ENCODE measurements at regions not wholly inside any gene's neighbourhood (a gene's known extent, or its start where the extent isn't known, plus 50 kb on each side); places are given as distances from the start of the nearest gene placed in this dataset.

- ChIA-PET POLR2A (no interaction called here), CTCF (no interaction called here)
- no peak for FAIRE-seq
Observed at GRCh38 chr2:18821431-18821830, 232.1 kb upstream of the NT5C1B start.

More at GRCh38 chr2:18821431-18821830, 232.1 kb upstream of the NT5C1B start:
- H3K4me1 ChIP-seq (ENCODE audit: control insufficient read depth, extremely low read depth, insufficient read depth, low read length): no peaks in the 10 kb centered on the region
- H2AFZ ChIP-seq (ENCODE audit: low read depth, low read length): no peak overlapping the region
- H3K9ac ChIP-seq (replicated peaks; ENCODE audit: extremely low read depth, insufficient read depth, low read length): no peak overlapping the region
- TF ChIP-seq FOS (IDR thresholded peaks at IDR 0.05; ENCODE audit: borderline replicate concordance, insufficient read depth, low read length) (no peak), EZH2 (IDR thresholded peaks at IDR 0.05; ENCODE audit: borderline replicate concordance, low read depth, low read length, severe bottlenecking) (no peak), GATA2 (IDR thresholded peaks at IDR 0.05; ENCODE audit: insufficient read depth, insufficient read length, low read depth, low read length) (no peak), MAX (IDR thresholded peaks at IDR 0.05; ENCODE audit: insufficient read depth, insufficient read length) (no peak), POLR2A (IDR thresholded peaks at IDR 0.05; ENCODE audit: low read depth, low read length) (no peak), MYC (IDR thresholded peaks at IDR 0.05; ENCODE audit: low read depth, low read length) (no peak), CTCF (IDR thresholded peaks at IDR 0.05; ENCODE audit: extremely low read depth in 1 of 2, insufficient read depth in 1 of 2, low read depth in 1 of 2, low read length in 2 of 2) (no peak), POLR2AphosphoS5 (IDR thresholded peaks at IDR 0.05; ENCODE audit: insufficient read depth, low read depth, low read length) (no peak), JUN (IDR thresholded peaks at IDR 0.05; ENCODE audit: borderline replicate concordance, insufficient read depth, insufficient read length, low read depth) (no peak)
- no TSS peak for BruUV-seq (replicated peaks)
- no peak overlapping the region for H3K4me2 ChIP-seq (ENCODE audit: insufficient read depth, low read length)
- intact Hi-C loops (cut with micrococcal nuclease): no loop called here
- no peaks in the 10 kb centered on the region for H3K27me3 ChIP-seq (ENCODE audit: control insufficient read depth in 2 of 2, insufficient read depth in 2 of 2, low read length in 2 of 2)
- no peaks in the 10 kb centered on the region for H3K9me3 ChIP-seq (replicated peaks; ENCODE audit: control insufficient read depth, insufficient read depth, low read length)
- H4K20me1 ChIP-seq (replicated peaks; ENCODE audit: control insufficient read depth, extremely low read depth, insufficient read depth, low read length): no peaks in the 10 kb centered on the region
- no peaks in the 10 kb centered on the region for H3K36me3 ChIP-seq (ENCODE audit: control insufficient read depth in 2 of 2, extremely low read depth in 1 of 2, insufficient read depth in 2 of 2, low read length in 2 of 2)
- H3K79me2 ChIP-seq (ENCODE audit: control insufficient read depth, insufficient read depth, low read length): no peaks in the 10 kb centered on the region
- H3K4me3 ChIP-seq (replicated peaks in 1 of 3; ENCODE audit: insufficient read depth in 1 of 3, low read depth in 1 of 3, low read length in 3 of 3): no peak overlapping the region
- no peak overlapping the region for H3K27ac ChIP-seq (ENCODE audit: insufficient read depth, low read depth, low read length)
- no peak for DNase-seq (ENCODE audit: low read depth, low spot score)
- no peaks in the 10 kb centered on the region for H3K9me1 ChIP-seq (replicated peaks; ENCODE audit: control insufficient read depth, extremely low read depth, insufficient read depth, low read length)
- dilution Hi-C loops (cut with MboI; ENCODE audit: extremely low pct_ligation_motif_present, low sequenced_read_pairs): no loop called here

All from endothelial cell of umbilical vein (primary cell).